Esophagus mucosa (tissue), 1 donor: ENCODE measurements at regions not wholly inside any gene's neighbourhood (a gene's known extent, or its start where the extent isn't known, plus 50 kb on each side); places are given as distances from the start of the nearest gene placed in this dataset.
A peak's percentile ranks its signal among the peaks of the same experiment; 100 is the strongest.

Experiments used
- ATAC-seq: fragments of 200-7000 bp; cut with Tn5 transposase; one replicate; pipeline ENCODE4 v1.9.1; 2020
- donor health status: DM: yes; HTN: yes; CAD: no.

DNA sequence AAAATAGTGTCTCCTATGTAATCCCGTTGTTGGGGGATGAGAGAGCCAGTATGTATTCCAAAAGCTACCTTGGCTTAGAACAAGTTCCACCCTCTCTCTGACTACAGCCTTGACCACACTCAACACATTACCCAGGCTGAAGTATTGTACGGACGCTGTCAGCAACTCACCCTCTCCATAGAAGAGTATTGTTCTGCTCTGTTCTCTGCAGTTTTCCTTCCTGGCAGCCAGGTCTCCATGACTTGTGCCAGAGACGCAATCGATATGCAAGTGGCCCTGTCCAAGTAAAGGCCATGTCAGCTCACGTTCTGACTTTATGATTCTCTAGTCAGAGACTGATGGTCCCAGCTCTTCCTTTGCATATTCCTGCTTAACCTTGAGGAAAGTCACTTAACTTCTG, 164.1 kb upstream of the SLCO3A1 start:
- ATAC-seq, result no peak

DNA sequence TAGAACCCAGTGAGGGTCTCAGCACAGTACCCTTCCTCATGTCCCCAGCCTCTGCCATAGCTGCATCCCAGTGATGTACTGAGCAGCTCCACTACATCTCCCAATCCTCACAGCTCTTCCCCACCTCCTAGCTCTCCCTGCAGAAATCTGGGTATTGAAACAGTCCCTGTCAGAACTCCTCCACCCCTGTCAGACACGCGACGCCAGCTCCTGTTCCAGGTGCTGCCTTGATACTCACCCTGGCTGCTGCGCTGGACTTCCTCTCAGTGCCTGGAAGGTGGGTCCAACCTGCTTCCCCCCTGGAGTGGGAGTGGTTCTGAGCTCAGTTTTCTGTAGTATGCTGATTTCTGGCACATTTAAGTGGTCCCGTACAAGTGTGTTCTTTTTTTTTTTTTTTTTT, 160.9 kb upstream of the SLCO3A1 start:
- ATAC-seq, result no peak

GRCh38 chr15:91694131-91694830, 159.2 kb upstream of the SLCO3A1 start:
- ATAC-seq, result peak; percentile 79

DNA sequence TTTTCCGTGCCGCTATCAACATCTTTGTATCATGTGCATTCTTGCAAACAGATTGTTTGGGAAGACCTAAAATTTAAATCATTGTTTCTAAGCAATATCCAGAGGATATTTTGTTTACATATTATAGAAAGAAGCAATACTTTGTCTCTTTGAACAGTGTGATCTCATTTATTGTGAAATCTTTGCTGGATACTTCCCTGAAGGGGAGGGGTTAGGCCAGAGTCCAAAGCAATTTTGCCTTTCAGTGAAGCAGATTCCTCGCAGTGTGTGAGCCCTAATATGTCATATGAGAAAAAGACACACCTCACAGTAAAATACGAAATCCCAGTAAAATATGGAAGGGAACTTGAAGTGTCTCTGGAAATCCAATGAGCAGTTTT, 158.7 kb upstream of the SLCO3A1 start:
- peak; percentile 85 for ATAC-seq

DNA sequence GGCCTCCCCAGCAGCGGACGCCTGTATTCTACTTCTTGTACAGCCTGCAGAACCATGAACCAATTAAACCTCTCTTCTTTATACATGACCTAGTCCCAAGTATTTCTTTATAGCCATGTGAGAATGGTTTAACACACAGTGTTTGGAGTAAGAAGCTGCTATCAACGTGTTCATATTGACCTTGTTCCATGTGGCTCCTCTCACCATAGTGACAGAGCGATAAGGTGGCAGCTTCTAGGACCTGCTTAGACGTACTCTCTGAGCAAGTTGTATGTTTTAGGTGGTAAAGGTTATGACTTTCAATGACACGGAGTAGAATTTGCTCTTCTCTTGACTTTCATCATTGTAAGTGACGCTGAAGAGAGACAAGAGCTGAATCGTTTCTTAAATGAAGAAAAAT, 157.7 kb upstream of the SLCO3A1 start:
- no peak for ATAC-seq

DNA sequence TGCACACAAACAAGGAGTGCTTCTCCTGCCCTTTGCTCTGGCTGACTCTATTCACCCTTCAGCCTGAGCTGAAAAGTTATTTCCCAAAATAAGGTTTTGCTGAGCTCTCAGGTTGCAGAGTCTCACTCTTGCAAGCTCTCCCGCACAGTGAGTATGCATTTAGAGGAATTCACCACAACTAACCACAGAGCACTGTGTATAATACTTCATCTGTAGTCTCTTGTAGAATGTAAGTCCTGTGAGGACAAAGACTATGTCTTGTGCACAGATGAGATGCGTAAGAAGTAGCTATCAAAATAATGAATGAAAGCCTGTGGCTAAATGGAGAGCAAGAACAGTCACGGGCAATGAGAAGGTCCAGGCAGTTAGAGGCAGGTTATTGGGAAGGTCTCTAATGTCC, 156.5 kb upstream of the SLCO3A1 start:
- no peak for ATAC-seq

- no peak for ATAC-seq
Observed at GRCh38 chr15:91698241-91698640, 155.3 kb upstream of the SLCO3A1 start.

DNA sequence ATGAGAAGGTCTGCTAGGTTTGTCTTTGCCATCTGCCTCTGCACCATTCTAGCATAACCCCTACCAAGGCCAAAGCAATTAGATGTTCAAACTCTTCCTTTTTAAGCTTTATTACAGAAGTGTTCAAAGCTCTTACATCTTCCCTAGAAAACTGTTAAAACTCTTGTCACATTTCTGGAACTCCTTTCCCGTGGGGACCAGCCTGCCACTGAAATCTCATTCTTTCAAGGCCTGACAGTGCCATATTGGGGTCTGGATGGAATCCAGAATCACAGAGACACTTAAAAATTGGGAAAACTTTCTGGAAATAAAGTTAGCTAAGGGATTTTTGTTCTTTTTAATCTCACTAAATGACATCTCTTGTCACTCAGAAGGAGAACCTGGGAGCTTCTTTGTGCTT, 153.8 kb upstream of the SLCO3A1 start:
- ATAC-seq, result no peak

GRCh38 chr15:91703274-91703673, 150.2 kb upstream of the SLCO3A1 start:
- no peak for ATAC-seq

- ATAC-seq, result peak; percentile 48
Observed at GRCh38 chr15:91704343-91704742, 149.2 kb upstream of the SLCO3A1 start.

DNA sequence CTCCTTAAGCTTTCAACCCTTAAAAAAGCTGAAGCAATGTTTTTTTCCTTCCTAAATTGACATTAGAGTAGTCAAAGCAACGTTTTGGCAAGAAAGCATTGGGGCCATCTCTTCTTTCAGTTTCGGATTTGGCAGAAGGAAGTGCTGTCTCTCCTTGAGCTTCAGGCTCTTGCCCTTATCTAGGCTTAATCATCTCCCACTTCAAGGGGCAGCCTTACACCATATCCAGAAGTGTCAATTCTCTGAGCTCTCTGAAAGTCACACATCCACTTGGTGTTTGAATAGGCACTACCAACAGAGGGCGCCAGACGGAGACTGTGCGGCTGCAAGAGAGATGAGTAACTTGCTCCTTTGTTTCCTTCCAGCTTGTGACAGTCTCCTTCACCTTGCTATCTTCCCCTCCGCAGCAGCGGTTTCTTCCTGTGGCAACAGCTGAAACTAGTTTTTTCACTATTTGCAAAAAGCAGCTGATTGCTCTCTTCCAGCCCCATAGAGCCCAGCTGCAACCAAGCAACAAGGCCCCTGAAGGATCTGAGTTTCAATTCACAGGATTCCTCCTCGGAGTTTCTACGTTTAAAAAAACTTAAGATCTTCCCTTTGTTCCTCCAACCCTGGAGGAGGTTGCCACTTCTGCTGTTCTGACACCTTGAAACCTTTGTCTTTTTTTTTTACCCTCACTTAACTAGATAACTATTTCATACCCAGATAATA, 147.0 kb upstream of the SLCO3A1 start:
- ATAC-seq, result peak; percentile 89

DNA sequence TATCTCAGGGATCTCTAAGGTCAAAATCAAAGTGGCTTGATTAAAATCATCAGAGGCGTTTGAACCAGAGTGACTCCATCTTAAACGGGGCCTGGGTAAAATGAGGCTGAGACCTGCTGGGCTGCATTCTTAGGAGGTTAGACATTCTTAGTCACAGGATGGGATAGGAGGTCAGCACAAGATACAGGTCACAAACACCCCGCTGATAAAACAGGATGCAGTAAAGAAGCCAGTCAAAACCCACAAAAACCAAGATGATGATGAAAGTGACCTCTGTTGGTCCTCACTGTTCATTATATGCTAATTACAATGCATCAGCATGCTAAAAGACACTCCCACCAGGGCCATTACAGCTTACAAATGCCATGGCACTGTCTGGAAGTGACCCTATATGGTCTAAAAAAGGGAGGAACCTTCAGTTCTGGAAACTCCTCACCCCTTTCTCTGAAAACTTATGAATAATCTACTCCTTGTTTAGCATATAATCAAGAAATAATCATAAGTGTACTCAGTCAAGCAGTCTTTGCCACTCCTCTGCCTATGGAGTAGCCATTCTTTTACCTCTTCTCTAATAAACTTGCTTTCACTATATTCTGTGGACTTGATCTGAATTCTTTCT, 143.3 kb upstream of the SLCO3A1 start:
- ATAC-seq, result no peak

- no peak for ATAC-seq
Observed at GRCh38 chr15:91711384-91712033, 142.0 kb upstream of the SLCO3A1 start.

- ATAC-seq, result no peak
Observed at GRCh38 chr15:91712286-91712685, 141.2 kb upstream of the SLCO3A1 start.

DNA sequence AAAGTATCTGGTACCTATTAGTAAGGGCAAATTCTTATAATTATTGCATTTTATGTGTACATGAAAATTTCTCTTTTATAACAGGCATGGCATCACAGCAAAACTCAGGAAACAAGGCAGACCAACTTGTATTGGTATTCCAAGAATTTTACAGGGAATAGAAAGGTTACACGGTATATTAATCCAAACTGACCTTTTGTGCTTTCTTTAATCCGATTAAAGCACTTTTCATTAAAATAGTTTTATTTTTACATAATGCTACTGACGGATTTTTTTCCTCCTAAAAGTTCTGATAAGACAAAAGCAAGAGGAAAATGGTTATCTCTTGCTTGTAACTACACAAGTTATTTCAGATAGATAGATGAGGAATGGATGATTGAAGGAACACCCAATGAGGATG, 137.0 kb upstream of the SLCO3A1 start:
- no peak for ATAC-seq

DNA sequence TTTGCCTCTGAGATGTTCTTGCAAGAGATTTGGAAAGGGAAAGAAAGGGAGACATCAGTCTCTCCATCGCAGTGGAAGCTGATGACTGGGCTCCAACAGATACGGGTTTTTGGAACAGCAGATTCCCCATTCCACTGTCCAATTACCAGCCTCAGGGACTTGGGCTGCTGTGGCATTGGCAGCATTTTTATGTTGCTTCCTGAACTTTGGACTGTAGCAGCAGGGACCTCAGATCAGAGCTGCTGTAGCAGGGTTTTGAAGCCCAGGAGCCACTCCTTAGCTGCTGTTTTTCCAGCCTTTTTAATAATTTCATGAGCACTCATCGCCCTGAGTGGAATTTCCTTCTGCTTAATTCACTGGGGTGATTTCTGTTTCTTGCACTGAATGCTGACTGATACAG, 135.7 kb upstream of the SLCO3A1 start:
- no peak for ATAC-seq

DNA sequence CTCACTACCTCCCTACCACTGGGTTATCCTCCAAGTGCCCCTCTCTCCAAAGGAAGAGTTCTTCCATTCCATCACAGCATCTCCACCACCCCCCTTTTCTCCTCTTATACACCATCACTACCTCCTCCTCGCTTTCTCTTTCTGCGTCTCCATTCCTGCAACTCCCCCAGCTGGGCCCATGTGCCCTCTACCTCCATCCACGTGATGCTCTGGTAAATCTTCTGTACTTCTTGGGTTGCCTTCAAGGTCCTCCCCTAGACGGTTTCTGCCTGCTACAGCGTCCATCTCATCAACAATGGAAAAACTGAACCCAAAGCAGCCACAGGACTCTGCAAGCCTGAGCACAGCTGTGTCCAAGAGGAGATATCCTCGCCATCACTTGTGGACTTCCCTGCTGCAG, 129.5 kb upstream of the SLCO3A1 start:
- ATAC-seq, result no peak

- ATAC-seq, result no peak
Observed at GRCh38 chr15:91733661-91734060, 119.8 kb upstream of the SLCO3A1 start.

- no peak for ATAC-seq
Observed at GRCh38 chr15:91737151-91737818, 116.2 kb upstream of the SLCO3A1 start.

DNA sequence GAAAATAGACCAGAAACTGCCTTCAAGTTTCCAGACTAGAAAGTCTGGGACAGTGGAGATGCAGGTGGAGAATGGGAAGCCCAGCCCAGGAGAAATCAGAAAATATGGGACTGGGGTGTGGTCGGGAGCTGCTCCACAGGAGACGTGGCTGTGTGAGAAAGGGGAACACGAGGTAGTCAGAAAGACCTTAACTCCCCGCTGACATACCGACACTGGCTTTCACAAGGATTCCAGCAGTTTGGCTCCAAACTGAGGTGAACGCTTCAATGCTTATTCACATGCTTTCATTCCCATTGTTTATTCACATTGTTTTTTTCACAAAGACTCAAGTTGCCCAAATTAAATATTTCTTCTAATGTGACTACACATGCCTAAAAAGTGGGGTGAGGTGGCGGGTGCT, 111.5 kb upstream of the SLCO3A1 start:
- ATAC-seq, result no peak

DNA sequence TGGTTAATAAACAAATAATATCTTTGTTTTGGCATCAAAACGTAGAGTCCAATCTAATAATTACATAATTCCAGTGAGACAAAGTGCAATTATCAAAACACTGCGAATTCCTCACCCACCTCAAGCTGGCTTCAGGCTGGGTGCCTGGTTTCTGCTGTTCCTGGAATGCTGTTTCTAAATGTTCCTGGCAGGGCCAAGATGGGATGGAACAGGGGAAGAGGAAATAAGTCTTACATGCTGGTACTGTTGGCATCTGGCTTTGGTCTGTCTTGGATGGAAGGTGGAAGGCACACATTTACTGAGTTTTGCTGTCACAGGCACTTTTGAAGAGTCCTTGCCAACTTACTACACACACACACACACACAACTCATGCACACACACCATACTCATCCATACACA, 101.9 kb upstream of the SLCO3A1 start:
- no peak for ATAC-seq

GRCh38 chr15:91752081-91752785, 101.3 kb upstream of the SLCO3A1 start:
- ATAC-seq, result peak; percentile 23
